PFSK-1 (cell line): ENCODE measurements at regions not wholly inside any gene's neighbourhood (a gene's known extent, or its start where the extent isn't known, plus 50 kb on each side); places are given as distances from the start of the nearest gene placed in this dataset.

Experiments
- POLR2AphosphoS5 ChIP-seq: IDR thresholded peaks from 2 replicates; pipeline ENCODE4 v1.6.1; 2012; ENCODE audit warnings: low read depth, mild to moderate bottlenecking, control low read depth, low read length, moderate library complexity
- SIN3A ChIP-seq: IDR thresholded peaks from 2 replicates; pipeline ENCODE4 v1.6.1; 2012; ENCODE audit warnings: mild to moderate bottlenecking, low read length, moderate library complexity, borderline replicate concordance; ENCODE audit not compliant: insufficient read depth
- TAF1 ChIP-seq: IDR thresholded peaks from 2 replicates; pipeline ENCODE4 v1.6.1; 2012; ENCODE audit warnings: low read length, control low read depth, borderline replicate concordance; ENCODE audit not compliant: insufficient read depth
- TF ChIP-seq, protein P1 (sequence below), 2 experiments: IDR thresholded peaks; 2 replicates each; pipeline versions ENCODE4 v1.6.1 to v1.8.0; 2011 to 2012; ENCODE audit warnings: low read depth in 2 of 2, low read length in 2 of 2, control low read depth in 1 of 2, inconsistent platforms in 1 of 2, mild to moderate bottlenecking in 1 of 2, moderate library complexity in 1 of 2; ENCODE audit not compliant: insufficient read depth in 1 of 2

DNA sequence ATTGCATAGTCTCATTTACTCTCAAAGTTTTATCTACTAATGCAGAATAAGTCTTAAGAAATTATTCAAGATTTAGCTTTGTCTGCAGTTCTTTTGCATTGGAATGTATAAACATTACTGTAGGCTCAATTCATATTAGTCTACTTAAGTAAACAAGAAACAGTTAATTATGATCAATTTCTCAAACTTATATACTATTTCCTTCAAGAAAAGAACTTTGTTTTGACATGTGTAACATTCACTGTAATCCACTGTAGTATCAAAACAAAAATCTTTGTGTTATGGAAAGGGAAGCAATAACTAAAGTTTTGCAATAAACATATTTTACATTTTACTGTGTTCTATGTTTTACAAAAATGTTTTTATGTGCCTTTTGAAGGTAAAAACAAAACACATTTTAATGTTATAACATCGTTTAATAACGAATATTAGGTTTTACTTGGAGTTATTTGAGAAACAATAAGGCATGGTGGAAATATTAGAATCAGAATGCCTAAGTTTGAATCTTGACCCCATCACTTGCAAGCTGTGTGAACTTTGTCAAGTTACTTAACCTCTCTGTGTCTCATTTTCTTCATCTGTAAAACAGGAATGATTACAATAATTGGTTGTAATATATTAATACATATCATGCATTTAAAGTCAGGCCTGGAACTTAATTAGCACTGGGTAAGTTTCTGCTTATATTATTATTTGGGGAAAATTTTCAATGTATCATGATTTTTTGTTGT is 77.0 kb upstream of the DPH5 start:
- TF ChIP-seq POLR2AphosphoS5: no peak
- TF ChIP-seq TAF1: no peak
- TF ChIP-seq, protein P1, sequence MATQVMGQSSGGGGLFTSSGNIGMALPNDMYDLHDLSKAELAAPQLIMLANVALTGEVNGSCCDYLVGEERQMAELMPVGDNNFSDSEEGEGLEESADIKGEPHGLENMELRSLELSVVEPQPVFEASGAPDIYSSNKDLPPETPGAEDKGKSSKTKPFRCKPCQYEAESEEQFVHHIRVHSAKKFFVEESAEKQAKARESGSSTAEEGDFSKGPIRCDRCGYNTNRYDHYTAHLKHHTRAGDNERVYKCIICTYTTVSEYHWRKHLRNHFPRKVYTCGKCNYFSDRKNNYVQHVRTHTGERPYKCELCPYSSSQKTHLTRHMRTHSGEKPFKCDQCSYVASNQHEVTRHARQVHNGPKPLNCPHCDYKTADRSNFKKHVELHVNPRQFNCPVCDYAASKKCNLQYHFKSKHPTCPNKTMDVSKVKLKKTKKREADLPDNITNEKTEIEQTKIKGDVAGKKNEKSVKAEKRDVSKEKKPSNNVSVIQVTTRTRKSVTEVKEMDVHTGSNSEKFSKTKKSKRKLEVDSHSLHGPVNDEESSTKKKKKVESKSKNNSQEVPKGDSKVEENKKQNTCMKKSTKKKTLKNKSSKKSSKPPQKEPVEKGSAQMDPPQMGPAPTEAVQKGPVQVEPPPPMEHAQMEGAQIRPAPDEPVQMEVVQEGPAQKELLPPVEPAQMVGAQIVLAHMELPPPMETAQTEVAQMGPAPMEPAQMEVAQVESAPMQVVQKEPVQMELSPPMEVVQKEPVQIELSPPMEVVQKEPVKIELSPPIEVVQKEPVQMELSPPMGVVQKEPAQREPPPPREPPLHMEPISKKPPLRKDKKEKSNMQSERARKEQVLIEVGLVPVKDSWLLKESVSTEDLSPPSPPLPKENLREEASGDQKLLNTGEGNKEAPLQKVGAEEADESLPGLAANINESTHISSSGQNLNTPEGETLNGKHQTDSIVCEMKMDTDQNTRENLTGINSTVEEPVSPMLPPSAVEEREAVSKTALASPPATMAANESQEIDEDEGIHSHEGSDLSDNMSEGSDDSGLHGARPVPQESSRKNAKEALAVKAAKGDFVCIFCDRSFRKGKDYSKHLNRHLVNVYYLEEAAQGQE (IDR thresholded peaks at IDR 0.05; ENCODE audit: insufficient read depth in 1 of 2, low read depth in 2 of 2, low read length in 2 of 2): no peak
- TF ChIP-seq SIN3A: no peak
